Thoracic aorta (tissue), 2 donors: ENCODE measurements at regions not wholly inside any gene's neighbourhood (a gene's known extent, or its start where the extent isn't known, plus 50 kb on each side); places are given as distances from the start of the nearest gene placed in this dataset.

ENCODE experiments used
- ATAC-seq: fragments of 150-250 bp; one replicate; pipeline ENCODE4 v1.8.0; 2017; ENCODE audit warnings: low read depth; ENCODE audit not compliant: insufficient number of reproducible peaks, low FRiP score
- DNase-seq: peaks from one replicate; pipeline ENCODE4 v3.0.0-alpha.2; 2020; ENCODE audit warnings: low spot score
- H3K27ac ChIP-seq, 2 donors: fragments of 200-600 bp; sonication (generic); 1 replicate in 1 of 2; 2 replicates in 1 of 2; pipeline ENCODE4 v1.5.1; 2016; ENCODE audit warnings: mild to moderate bottlenecking in 2 of 2, moderate library complexity in 2 of 2
- H3K27me3 ChIP-seq: fragments of 200-600 bp; sonication (generic); replicated peaks from 2 replicates; pipeline ENCODE4 v1.6.0; 2016; ENCODE audit warnings: mild to moderate bottlenecking; ENCODE audit not compliant: insufficient read depth
- H3K36me3 ChIP-seq: fragments of 200-600 bp; sonication (generic); one replicate; pipeline ENCODE4 v1.5.1; 2016
- H3K4me1 ChIP-seq, 2 donors: fragments of 200-600 bp; sonication (generic); 1 replicate in 1 of 2; 2 replicates in 1 of 2; pipeline versions ENCODE4 v1.5.1 to v1.6.0; 2016; ENCODE audit warnings: low read depth in 2 of 2, mild to moderate bottlenecking in 1 of 2; ENCODE audit not compliant: control insufficient read depth in 1 of 2
- H3K4me3 ChIP-seq: fragments of 200-600 bp; sonication (generic); 2 replicates; pipeline ENCODE4 v1.5.1; 2016; ENCODE audit warnings: mild to moderate bottlenecking
- H3K9me3 ChIP-seq: fragments of 200-600 bp; sonication (generic); 2 replicates; pipeline ENCODE4 v1.5.1; 2016
- TF ChIP-seq, protein P1 (sequence below): fragments of 200-600 bp; sonication (generic); IDR thresholded peaks from one replicate; pipeline ENCODE4 v1.5.1; 2019; ENCODE audit warnings: antibody characterized with exemption

DNA sequence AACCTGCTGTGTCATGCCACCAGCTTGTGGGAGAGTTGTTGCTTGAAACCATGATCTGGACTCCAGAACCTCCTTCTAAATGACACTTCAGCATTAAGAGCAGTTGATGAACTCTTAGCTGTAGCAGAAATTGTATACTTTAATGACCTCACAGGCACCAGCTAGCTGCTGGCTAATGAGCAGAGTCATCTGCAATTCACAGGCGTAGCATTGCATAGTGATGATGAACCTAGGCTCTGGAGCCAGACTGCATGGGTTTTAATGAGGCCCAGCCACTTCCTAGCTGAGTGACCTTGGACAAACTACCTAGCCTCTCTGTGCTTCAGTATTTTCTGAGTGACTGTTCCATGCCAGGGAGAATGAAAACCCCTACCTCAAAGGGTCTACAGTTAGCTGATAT, 407.1 kb downstream of the LMO4 start:
- Histone ChIP-seq H3K4me3 (no peak overlapping the region), H3K9me3 (no peaks in the 10 kb centered on the region), H3K27me3 (no peaks in the 10 kb centered on the region), H3K27ac (no peak overlapping the region), H3K4me1 (no peaks in the 10 kb centered on the region), H3K36me3 (no peaks in the 10 kb centered on the region)
- no peak for DNase-seq
- no peak for ATAC-seq
- TF ChIP-seq, protein P1, sequence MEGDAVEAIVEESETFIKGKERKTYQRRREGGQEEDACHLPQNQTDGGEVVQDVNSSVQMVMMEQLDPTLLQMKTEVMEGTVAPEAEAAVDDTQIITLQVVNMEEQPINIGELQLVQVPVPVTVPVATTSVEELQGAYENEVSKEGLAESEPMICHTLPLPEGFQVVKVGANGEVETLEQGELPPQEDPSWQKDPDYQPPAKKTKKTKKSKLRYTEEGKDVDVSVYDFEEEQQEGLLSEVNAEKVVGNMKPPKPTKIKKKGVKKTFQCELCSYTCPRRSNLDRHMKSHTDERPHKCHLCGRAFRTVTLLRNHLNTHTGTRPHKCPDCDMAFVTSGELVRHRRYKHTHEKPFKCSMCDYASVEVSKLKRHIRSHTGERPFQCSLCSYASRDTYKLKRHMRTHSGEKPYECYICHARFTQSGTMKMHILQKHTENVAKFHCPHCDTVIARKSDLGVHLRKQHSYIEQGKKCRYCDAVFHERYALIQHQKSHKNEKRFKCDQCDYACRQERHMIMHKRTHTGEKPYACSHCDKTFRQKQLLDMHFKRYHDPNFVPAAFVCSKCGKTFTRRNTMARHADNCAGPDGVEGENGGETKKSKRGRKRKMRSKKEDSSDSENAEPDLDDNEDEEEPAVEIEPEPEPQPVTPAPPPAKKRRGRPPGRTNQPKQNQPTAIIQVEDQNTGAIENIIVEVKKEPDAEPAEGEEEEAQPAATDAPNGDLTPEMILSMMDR: no peak

DNA sequence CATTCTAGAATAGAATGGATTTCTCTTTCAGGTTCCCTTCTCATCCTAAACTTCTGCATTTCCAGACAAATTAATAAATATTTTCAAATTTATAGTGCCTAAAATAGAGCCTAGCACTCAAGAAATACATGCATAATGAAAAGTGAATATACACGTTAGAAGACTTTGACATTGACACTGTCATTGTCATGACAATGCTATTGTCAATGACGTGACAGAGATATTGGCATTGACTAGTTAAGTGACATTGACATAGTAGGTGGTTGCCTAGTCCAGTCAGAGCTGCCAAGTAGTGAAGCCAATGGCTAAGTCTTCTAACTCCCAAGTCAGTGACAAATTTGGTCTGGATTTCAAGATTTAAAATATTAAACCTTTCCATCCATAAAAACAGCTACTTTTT, 410.5 kb downstream of the LMO4 start:
- no peak for ATAC-seq
- no peaks in the 10 kb centered on the region for H3K27me3 ChIP-seq
- H3K4me1 ChIP-seq: no peaks in the 10 kb centered on the region
- DNase-seq: no peak
- H3K9me3 ChIP-seq: no peaks in the 10 kb centered on the region
- TF ChIP-seq, protein P1: no peak
- no peak overlapping the region for H3K27ac ChIP-seq
- no peak overlapping the region for H3K4me3 ChIP-seq
- H3K36me3 ChIP-seq: no peaks in the 10 kb centered on the region

DNA sequence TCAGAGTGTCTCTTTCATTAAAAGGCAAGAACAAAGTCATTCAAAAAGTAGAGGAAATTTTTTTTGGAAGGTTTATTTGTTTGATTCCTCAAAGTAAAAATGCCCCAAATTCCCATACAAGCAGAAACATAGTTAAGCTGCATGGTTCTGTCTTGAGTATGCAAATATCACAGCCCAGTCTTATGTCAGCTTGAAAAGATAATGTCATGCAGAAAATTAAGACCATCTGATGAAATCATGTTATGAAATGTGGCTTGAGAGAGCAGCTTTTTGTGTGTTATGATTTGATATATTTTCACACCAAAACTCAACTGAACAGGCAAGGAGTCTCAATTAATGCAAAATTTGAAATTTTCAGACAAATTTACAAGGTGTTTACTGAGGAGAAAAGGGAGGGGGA, 411.0 kb downstream of the LMO4 start:
- H3K9me3 ChIP-seq: no peaks in the 10 kb centered on the region
- H3K4me3 ChIP-seq: no peak overlapping the region
- DNase-seq: no peak
- no peaks in the 10 kb centered on the region for H3K4me1 ChIP-seq
- TF ChIP-seq, protein P1: no peak
- no peak for ATAC-seq
- H3K36me3 ChIP-seq: no peaks in the 10 kb centered on the region
- H3K27ac ChIP-seq: no peak overlapping the region
- H3K27me3 ChIP-seq: no peaks in the 10 kb centered on the region

DNA sequence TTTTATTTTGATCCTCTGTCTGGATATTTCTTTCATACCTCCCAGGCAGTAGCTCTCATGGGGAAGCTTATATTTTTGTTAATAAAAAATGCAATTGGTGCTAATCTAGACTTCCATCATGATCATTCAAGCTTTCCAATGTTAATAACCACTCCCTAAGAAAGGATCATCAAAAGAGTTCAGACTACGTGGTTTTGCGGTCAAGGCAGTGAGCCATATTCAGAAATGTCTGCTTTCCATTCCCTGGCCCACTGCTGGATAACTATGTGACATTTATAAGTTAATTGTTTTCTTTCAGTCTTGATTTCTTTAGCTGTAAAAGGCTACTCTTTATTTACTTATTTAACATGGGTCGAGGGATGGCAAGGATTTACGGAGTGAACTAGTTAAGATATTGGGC, 414.6 kb downstream of the LMO4 start:
- Histone ChIP-seq H3K36me3 (no peaks in the 10 kb centered on the region), H3K4me3 (no peak overlapping the region), H3K27ac (no peak overlapping the region), H3K4me1 (no peaks in the 10 kb centered on the region), H3K27me3 (no peaks in the 10 kb centered on the region), H3K9me3 (no peaks in the 10 kb centered on the region)
- TF ChIP-seq, protein P1: no peak
- ATAC-seq (no peak), DNase-seq (no peak)

DNA sequence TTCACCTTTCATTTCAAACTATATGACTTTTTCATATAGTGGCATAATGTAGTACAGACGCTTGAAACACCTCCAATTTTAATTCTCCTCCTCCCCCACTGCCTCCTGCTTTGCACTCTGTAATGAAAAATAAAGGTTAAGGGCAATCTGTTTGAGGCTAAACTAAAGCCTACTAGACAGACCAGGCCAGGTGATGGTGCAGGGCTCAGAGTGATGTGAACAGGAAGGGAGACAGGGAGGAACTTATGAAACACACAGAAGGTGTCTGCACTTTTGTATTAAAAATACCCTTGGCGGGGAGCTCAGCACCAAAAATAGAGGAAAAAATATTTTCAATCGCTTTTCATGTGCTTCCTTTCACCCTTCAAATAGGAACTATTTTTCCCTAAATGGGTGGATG, 415.4 kb downstream of the LMO4 start:
- H3K4me1 ChIP-seq: no peaks in the 10 kb centered on the region
- DNase-seq (no peak), ATAC-seq (no peak)
- H3K27ac ChIP-seq: no peak overlapping the region
- H3K36me3 ChIP-seq: no peaks in the 10 kb centered on the region
- no peaks in the 10 kb centered on the region for H3K9me3 ChIP-seq
- no peak overlapping the region for H3K4me3 ChIP-seq
- no peaks in the 10 kb centered on the region for H3K27me3 ChIP-seq
- TF ChIP-seq, protein P1: no peak
